GM23338 (cell line): ENCODE measurements at regions not wholly inside any gene's neighbourhood (a gene's known extent, or its start where the extent isn't known, plus 50 kb on each side); places are given as distances from the start of the nearest gene placed in this dataset.

Experiments
- CTCF ChIP-seq, 2 experiments: fragments of 200-600 bp in 1 of 2; sonication (generic) in 1 of 2; conservative IDR thresholded peaks; 2 replicates each; pipeline versions ENCODE4 v1.5.1 to v1.6.1; 2016 to 2017; ENCODE audit warnings: antibody characterized with exemption in 2 of 2, low read depth in 2 of 2, mild to moderate bottlenecking in 2 of 2, moderate library complexity in 1 of 2
- EZH2 ChIP-seq: fragments of 200-600 bp; sonication (generic); IDR thresholded peaks from one replicate; pipeline ENCODE4 v1.8.0; 2017; ENCODE audit warnings: antibody characterized with exemption, mild to moderate bottlenecking, low read depth; ENCODE audit not compliant: unreplicated experiment

- TF ChIP-seq CTCF (conservative IDR thresholded peaks at IDR 0.05; ENCODE audit: low read depth in 2 of 2) (no peak), EZH2 (no peak)
Measured at GRCh38 chr1:232439011-232439410, 190.9 kb downstream of the SIPA1L2 start.
